ENCODE measurements at regions not wholly inside any gene's neighbourhood (a gene's known extent, or its start where the extent isn't known, plus 50 kb on each side); places are given as distances from the start of the nearest gene placed in this dataset.

GRCh38 chr7:380711-381210, 90.8 kb downstream of the FOXL3 start:
- no peak for DNase-seq (ENCODE audit: low read depth)
- H3K4me3 ChIP-seq (ENCODE audit: low read depth, low read length) = no peak overlapping the region
- TF ChIP-seq, protein P1, sequence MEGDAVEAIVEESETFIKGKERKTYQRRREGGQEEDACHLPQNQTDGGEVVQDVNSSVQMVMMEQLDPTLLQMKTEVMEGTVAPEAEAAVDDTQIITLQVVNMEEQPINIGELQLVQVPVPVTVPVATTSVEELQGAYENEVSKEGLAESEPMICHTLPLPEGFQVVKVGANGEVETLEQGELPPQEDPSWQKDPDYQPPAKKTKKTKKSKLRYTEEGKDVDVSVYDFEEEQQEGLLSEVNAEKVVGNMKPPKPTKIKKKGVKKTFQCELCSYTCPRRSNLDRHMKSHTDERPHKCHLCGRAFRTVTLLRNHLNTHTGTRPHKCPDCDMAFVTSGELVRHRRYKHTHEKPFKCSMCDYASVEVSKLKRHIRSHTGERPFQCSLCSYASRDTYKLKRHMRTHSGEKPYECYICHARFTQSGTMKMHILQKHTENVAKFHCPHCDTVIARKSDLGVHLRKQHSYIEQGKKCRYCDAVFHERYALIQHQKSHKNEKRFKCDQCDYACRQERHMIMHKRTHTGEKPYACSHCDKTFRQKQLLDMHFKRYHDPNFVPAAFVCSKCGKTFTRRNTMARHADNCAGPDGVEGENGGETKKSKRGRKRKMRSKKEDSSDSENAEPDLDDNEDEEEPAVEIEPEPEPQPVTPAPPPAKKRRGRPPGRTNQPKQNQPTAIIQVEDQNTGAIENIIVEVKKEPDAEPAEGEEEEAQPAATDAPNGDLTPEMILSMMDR (IDR thresholded peaks at IDR 0.05; ENCODE audit: control insufficient read depth, extremely low read depth, insufficient read depth) = no peak

DNA sequence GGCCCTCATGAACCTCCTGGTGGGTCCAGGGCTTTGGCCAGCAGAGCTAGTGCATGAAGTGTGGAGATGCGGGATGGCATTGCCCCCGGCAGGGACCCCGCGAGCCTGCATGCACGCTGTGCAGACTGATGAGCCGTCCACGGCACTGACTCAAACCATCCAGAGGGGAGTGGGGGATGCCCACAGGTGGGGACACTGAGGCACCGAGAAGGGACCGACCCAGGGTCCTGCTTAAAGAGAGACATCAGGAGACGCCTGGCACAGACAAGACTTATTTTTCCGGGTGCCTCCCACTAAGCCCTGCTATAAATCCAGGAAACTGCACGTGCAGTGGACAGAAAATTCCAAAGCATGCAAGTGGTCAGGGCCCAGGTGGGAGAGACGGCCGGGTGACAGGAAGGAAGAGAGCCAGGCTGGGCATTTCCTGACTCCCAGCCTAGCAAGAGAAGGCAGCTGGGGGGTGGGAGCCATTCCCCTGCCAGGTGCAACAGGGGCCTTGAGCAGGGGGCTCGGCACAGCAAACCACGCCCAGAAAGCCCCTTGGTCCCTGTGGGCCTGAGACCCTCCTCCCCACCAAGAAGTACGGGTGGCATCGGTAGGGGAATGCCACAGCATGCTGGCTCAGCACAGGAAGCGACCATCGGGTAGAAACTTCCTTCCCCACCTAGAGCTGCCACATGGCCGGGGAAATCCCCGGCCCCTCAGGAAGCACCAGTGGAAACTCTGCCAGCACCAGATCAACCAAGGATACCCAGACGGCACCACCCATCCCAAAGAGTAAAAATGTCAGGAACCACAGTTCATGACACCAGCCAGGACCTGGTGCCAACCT, 91.5 kb downstream of the FOXL3 start:
- TF ChIP-seq, protein P1 (IDR thresholded peaks at IDR 0.05; ENCODE audit: control insufficient read depth, extremely low read depth, insufficient read depth) = no peak
- H3K4me3 ChIP-seq (ENCODE audit: low read depth, low read length) = no peak overlapping the region
- DNase-seq (ENCODE audit: low read depth) = no peak

GRCh38 chr7:382043-382400, 92.1 kb downstream of the FOXL3 start:
- DNase-seq (ENCODE audit: low read depth) = no peak
- H3K4me3 ChIP-seq (ENCODE audit: low read depth, low read length) = no peak overlapping the region
- TF ChIP-seq, protein P1 (IDR thresholded peaks at IDR 0.05; ENCODE audit: control insufficient read depth, extremely low read depth, insufficient read depth) = no peak

DNA sequence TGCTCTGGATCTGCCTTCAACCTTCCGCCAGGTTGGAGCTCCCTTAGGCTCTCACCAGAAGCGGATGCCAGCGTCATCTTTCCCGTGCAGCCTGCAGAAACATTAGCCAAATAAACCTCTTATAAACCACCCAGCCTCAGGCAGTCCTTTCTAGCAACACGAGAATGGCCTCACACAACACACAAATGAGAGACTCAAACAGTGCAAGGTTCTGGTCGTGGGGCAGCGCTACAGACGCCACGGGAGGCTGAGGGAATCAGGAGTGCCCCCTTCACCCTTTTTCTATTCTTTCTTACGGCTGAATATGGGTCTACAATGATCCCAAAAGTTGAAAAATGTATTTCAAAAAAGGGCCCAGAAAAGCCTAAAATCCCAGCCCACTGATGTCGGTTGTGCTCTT, 96.4 kb downstream of the FOXL3 start:
- TF ChIP-seq, protein P1 (IDR thresholded peaks at IDR 0.05; ENCODE audit: control insufficient read depth, extremely low read depth, insufficient read depth) = no peak
- no peak overlapping the region for H3K4me3 ChIP-seq (ENCODE audit: low read depth, low read length)

GRCh38 chr7:387132-388022, 97.4 kb downstream of the FOXL3 start:
- TF ChIP-seq, protein P1 (IDR thresholded peaks at IDR 0.05; ENCODE audit: control insufficient read depth, extremely low read depth, insufficient read depth) = no peak
- no peak overlapping the region for H3K4me3 ChIP-seq (ENCODE audit: low read depth, low read length)
- DNase-seq (ENCODE audit: low read depth) = no peak

More for the DNA sequence above, 96.4 kb downstream of the FOXL3 start:
- no peak for DNase-seq (ENCODE audit: low read depth)

DNA sequence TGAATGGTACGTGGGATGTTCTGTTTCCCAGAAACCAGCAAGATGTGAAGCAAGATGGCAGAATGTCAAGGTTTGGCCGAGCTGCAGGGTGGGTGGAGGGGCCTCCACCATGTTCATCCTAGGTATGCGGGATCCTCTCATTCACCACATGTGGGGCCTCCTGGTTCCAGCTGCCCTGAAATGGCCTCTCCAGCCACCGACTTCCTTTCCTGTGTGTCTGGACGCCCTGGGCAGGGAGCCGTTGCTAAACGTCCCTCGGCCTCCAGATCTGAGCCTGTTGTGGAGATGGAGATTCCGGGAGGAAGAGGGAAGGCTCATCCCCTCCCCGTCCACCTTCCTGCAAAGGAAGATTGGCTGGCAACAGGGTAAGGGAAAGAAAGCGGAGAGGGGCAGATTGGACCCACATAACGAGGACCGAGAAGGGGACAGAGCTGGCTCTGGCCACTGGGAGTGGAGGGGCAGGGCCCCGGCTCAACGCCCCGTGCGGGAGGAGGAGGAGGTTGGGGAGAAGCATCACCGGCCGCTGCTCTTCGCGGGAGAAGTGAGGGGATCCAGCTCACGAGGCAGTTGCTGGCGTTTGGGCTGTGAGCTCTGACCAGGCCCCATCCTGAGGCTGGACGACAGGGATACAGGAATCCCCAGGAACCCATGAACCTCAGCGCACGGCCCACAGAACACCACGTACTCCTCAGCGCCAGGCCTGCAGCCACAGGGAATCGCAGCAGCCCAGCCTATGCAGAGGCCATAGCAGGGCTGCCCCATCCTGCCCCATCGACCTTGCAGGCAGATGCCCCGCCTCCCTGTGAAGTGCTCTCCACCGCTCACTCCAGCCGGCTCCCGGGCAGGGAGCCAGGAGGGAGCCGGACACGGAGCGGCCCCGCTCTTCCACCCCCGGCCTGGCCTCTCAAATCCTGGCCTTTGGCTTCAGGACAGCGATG, 98.3 kb downstream of the FOXL3 start:
- TF ChIP-seq, protein P1 (IDR thresholded peaks at IDR 0.05; ENCODE audit: control insufficient read depth, extremely low read depth, insufficient read depth) = no peak
- DNase-seq (ENCODE audit: low read depth) = no peak
- H3K4me3 ChIP-seq (ENCODE audit: low read depth, low read length) = no peak overlapping the region
